ENCODE measurements at regions not wholly inside any gene's neighbourhood (a gene's known extent, or its start where the extent isn't known, plus 50 kb on each side); places are given as distances from the start of the nearest gene placed in this dataset.
"Not testable (repeated sequence)": the region's sequence is repeated elsewhere in the genome, so short reads cannot be mapped to it uniquely, and the experiment has no call there.

DNA sequence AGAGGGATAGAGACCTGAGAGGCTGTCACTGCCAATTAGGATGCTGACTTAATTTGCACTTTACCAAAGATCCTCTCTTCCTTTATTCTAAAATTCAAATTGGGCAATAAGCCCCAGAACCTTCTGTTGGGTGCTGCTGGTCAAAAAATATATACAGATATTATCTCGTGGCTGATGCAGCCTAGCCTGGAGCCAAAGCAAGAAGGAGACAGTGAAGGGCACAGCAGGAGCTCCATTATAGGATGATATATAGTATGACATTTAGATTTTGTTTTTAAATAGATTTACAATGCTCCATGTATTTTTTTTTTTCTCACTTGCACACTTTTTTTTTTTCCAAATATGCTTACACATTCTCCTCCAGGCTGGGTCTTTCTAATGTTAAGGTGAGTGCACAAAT is 579.3 kb downstream of the PIK3C3 start:
- Histone ChIP-seq H3K4me1 (ENCODE audit: control insufficient read depth, insufficient read depth, low read length, unreplicated experiment) (no peaks in the 10 kb centered on the region), H3K4me3 (ENCODE audit: low read depth, low read length) (no peak overlapping the region), H3K36me3 (ENCODE audit: insufficient read depth, low read length) (no peaks in the 10 kb centered on the region), H3K27me3 (ENCODE audit: insufficient read depth, low read length) (no peaks in the 10 kb centered on the region), H2AFZ (ENCODE audit: low read length, unreplicated experiment) (no peak overlapping the region), H3K79me2 (ENCODE audit: control insufficient read depth, insufficient read depth, low read length, unreplicated experiment) (no peaks in the 10 kb centered on the region), H3K27ac (ENCODE audit: low read depth, low read length) (no peak overlapping the region)

DNA sequence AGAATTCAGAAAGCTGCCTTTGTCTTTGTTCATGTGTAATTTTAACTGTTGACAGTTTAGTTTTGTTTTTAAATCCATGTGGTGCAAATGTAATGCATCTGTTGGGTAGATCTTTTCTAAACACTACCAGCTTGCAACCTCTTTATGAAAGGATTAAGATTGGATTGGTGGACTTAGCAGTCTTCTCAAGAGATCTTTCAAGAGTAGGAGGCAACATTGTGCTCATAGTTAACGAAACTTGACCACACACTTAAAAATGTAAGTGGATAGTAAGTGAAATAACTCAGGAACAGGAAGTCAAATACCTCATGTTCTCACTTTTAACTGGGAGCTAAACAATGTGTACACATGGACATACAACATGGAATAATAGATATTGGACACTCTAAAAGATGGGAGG is 579.0 kb downstream of the RIT2 start:
- Histone ChIP-seq H3K27ac (ENCODE audit: low read depth, low read length) (no peak overlapping the region), H3K4me1 (ENCODE audit: control insufficient read depth, insufficient read depth, low read length, unreplicated experiment) (no peaks in the 10 kb centered on the region), H3K36me3 (ENCODE audit: insufficient read depth, low read length) (no peaks in the 10 kb centered on the region), H3K79me2 (ENCODE audit: control insufficient read depth, insufficient read depth, low read length, unreplicated experiment) (no peaks in the 10 kb centered on the region), H3K27me3 (ENCODE audit: insufficient read depth, low read length) (no peaks in the 10 kb centered on the region), H2AFZ (ENCODE audit: low read length, unreplicated experiment) (no peak overlapping the region), H3K4me3 (ENCODE audit: low read depth, low read length) (no peak overlapping the region)

DNA sequence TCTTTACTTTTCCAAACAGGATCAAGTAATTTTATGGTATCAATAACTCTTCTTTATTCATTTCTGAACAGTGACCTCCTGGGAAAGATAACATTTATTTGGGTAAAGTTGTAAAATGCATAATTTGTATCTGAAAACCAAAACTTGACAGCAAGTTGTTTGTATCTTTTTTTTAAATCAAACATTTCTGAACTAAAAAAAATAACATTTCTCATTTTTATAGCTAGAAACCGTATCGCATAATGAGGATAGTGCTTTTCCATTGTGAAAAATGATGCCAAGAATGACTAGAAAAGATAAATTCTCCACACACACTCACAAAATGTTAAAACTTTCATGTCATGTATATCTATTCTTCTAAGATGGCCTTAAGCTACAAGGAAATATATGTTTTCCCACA is 578.2 kb downstream of the RIT2 start:
- Histone ChIP-seq H3K27ac (ENCODE audit: low read depth, low read length) (no peak overlapping the region), H2AFZ (ENCODE audit: low read length, unreplicated experiment) (no peak overlapping the region), H3K79me2 (ENCODE audit: control insufficient read depth, insufficient read depth, low read length, unreplicated experiment) (no peaks in the 10 kb centered on the region), H3K27me3 (ENCODE audit: insufficient read depth, low read length) (no peaks in the 10 kb centered on the region), H3K36me3 (ENCODE audit: insufficient read depth, low read length) (no peaks in the 10 kb centered on the region), H3K4me1 (ENCODE audit: control insufficient read depth, insufficient read depth, low read length, unreplicated experiment) (no peaks in the 10 kb centered on the region), H3K4me3 (ENCODE audit: low read depth, low read length) (no peak overlapping the region)

GRCh38 chr18:42544901-42545300 is 570.6 kb downstream of the RIT2 start:
- Histone ChIP-seq H3K4me3 (ENCODE audit: low read depth, low read length) (no peak overlapping the region), H2AFZ (ENCODE audit: low read length, unreplicated experiment) (no peak overlapping the region), H3K4me1 (ENCODE audit: control insufficient read depth, insufficient read depth, low read length, unreplicated experiment) (peaks cover 4% of the 10 kb centered on the region), H3K27me3 (ENCODE audit: insufficient read depth, low read length) (no peaks in the 10 kb centered on the region), H3K79me2 (ENCODE audit: control insufficient read depth, insufficient read depth, low read length, unreplicated experiment) (no peaks in the 10 kb centered on the region), H3K27ac (ENCODE audit: low read depth, low read length) (no peak overlapping the region), H3K36me3 (ENCODE audit: insufficient read depth, low read length) (no peaks in the 10 kb centered on the region)

- Histone ChIP-seq H2AFZ (ENCODE audit: low read length, unreplicated experiment) (no peak overlapping the region), H3K27me3 (ENCODE audit: insufficient read depth, low read length) (no peaks in the 10 kb centered on the region), H3K36me3 (ENCODE audit: insufficient read depth, low read length) (no peaks in the 10 kb centered on the region), H3K27ac (ENCODE audit: low read depth, low read length) (no peak overlapping the region), H3K79me2 (ENCODE audit: control insufficient read depth, insufficient read depth, low read length, unreplicated experiment) (no peaks in the 10 kb centered on the region), H3K4me1 (ENCODE audit: control insufficient read depth, insufficient read depth, low read length, unreplicated experiment) (peaks cover 4% of the 10 kb centered on the region), H3K4me3 (ENCODE audit: low read depth, low read length) (no peak overlapping the region)
Measured at GRCh38 chr18:42545825-42546224, 569.7 kb downstream of the RIT2 start.

GRCh38 chr18:42548493-42548892 is 567.0 kb downstream of the RIT2 start:
- no peaks in the 10 kb centered on the region for H3K36me3 ChIP-seq (ENCODE audit: insufficient read depth, low read length)
- H3K4me3 ChIP-seq (ENCODE audit: low read depth, low read length): no peak overlapping the region
- no peak overlapping the region for H2AFZ ChIP-seq (ENCODE audit: low read length, unreplicated experiment)
- H3K4me1 ChIP-seq (ENCODE audit: control insufficient read depth, insufficient read depth, low read length, unreplicated experiment): peaks cover 4% of the 10 kb centered on the region
- no peaks in the 10 kb centered on the region for H3K79me2 ChIP-seq (ENCODE audit: control insufficient read depth, insufficient read depth, low read length, unreplicated experiment)
- H3K27me3 ChIP-seq (ENCODE audit: insufficient read depth, low read length): no peaks in the 10 kb centered on the region
- H3K27ac ChIP-seq (ENCODE audit: low read depth, low read length): no peak overlapping the region

DNA sequence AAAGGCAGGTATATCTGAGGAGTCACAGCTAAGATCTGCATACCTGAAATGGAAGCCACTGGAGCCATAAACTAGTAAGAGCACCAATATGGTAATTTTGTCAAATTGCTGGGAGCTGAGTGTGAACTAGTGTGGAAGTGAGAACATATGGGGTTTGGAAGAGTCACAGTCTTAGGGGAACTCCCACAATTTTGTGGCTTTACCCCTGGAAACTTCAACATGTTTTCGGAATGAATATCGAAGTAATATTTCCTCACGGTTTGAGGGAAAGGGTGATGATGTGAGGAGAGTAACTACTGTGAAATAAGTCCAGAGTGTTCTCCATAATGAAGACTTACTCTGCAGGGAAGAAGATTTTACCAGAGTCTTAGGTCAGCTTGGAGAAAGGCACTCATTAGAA is 565.9 kb downstream of the RIT2 start:
- H3K27ac ChIP-seq (ENCODE audit: low read depth, low read length): no peak overlapping the region
- H3K27me3 ChIP-seq (ENCODE audit: insufficient read depth, low read length): no peaks in the 10 kb centered on the region
- H3K36me3 ChIP-seq (ENCODE audit: insufficient read depth, low read length): no peaks in the 10 kb centered on the region
- H3K4me3 ChIP-seq (ENCODE audit: low read depth, low read length): no peak overlapping the region
- no peak overlapping the region for H2AFZ ChIP-seq (ENCODE audit: low read length, unreplicated experiment)
- H3K79me2 ChIP-seq (ENCODE audit: control insufficient read depth, insufficient read depth, low read length, unreplicated experiment): no peaks in the 10 kb centered on the region
- peaks cover 4% of the 10 kb centered on the region for H3K4me1 ChIP-seq (ENCODE audit: control insufficient read depth, insufficient read depth, low read length, unreplicated experiment)

DNA sequence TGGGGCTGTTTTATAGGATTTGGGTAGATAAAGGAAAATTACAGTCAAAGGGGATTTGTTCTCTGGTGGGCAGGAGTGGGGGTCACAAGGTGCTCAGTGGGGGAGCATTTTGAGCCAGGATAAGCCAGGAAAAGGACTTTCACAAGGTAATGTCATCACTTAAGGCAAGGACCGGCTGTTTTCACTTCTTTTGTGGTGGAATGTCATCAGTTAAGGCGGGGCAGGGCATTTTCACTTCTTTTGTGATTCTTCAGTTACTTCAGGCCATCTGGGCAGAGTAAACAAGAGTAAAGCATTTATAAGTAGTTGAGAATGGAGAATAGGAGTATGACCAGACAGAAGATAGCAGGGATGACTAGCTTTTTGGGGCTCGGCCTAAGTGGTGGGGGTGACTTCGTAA is 562.9 kb downstream of the RIT2 start:
- H2AFZ ChIP-seq (ENCODE audit: low read length, unreplicated experiment); H3K27ac ChIP-seq (ENCODE audit: low read depth, low read length); H3K27me3 ChIP-seq (ENCODE audit: insufficient read depth, low read length): not testable (repeated sequence)

GRCh38 chr18:42559069-42559690 is 556.3 kb downstream of the RIT2 start:
- Histone ChIP-seq H3K4me3 (ENCODE audit: low read depth, low read length) (no peak overlapping the region), H3K27ac (ENCODE audit: low read depth, low read length) (no peak overlapping the region), H2AFZ (ENCODE audit: low read length, unreplicated experiment) (no peak overlapping the region), H3K36me3 (ENCODE audit: insufficient read depth, low read length) (no peaks in the 10 kb centered on the region), H3K4me1 (ENCODE audit: control insufficient read depth, insufficient read depth, low read length, unreplicated experiment) (peaks cover 5% of the 10 kb centered on the region), H3K79me2 (ENCODE audit: control insufficient read depth, insufficient read depth, low read length, unreplicated experiment) (no peaks in the 10 kb centered on the region), H3K27me3 (ENCODE audit: insufficient read depth, low read length) (no peaks in the 10 kb centered on the region)

More for the DNA sequence above, 562.9 kb downstream of the RIT2 start:
- H3K4me3 ChIP-seq (ENCODE audit: low read depth, low read length); H3K79me2 ChIP-seq (ENCODE audit: control insufficient read depth, insufficient read depth, low read length, unreplicated experiment); H3K4me1 ChIP-seq (ENCODE audit: control insufficient read depth, insufficient read depth, low read length, unreplicated experiment); H3K36me3 ChIP-seq (ENCODE audit: insufficient read depth, low read length): not testable (repeated sequence)

GRCh38 chr18:42561521-42561920 is 554.0 kb downstream of the RIT2 start:
- H3K79me2 ChIP-seq (ENCODE audit: control insufficient read depth, insufficient read depth, low read length, unreplicated experiment): no peaks in the 10 kb centered on the region
- peaks cover 5% of the 10 kb centered on the region for H3K4me1 ChIP-seq (ENCODE audit: control insufficient read depth, insufficient read depth, low read length, unreplicated experiment)
- no peak overlapping the region for H3K4me3 ChIP-seq (ENCODE audit: low read depth, low read length)
- H3K27ac ChIP-seq (ENCODE audit: low read depth, low read length): no peak overlapping the region
- H3K36me3 ChIP-seq (ENCODE audit: insufficient read depth, low read length): no peaks in the 10 kb centered on the region
- no peaks in the 10 kb centered on the region for H3K27me3 ChIP-seq (ENCODE audit: insufficient read depth, low read length)
- no peak overlapping the region for H2AFZ ChIP-seq (ENCODE audit: low read length, unreplicated experiment)

DNA sequence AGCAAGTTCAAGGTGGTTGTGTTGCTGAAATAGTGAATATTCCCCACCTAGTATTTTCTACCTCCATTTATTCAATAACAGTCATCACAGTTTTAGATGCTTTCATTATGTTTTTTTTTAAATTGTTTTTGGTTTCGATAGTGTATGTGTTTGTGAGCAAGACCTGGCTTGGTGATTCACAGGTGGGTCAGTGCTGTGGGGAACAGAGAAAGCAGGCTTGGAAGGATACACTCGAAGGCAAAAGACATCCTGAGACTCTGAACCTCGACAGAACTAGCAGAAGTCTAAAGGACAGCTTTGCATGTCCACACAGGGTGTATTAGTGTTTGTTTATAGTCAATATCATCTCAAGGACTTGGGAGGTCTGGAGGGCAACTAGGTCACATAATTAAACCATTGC is 551.5 kb downstream of the RIT2 start:
- Histone ChIP-seq H3K4me1 (ENCODE audit: control insufficient read depth, insufficient read depth, low read length, unreplicated experiment) (peaks cover 4% of the 10 kb centered on the region), H3K79me2 (ENCODE audit: control insufficient read depth, insufficient read depth, low read length, unreplicated experiment) (no peaks in the 10 kb centered on the region)

More for the DNA sequence above, 551.5 kb downstream of the RIT2 start:
- H2AFZ ChIP-seq (ENCODE audit: low read length, unreplicated experiment): no peak overlapping the region
- no peak overlapping the region for H3K27ac ChIP-seq (ENCODE audit: low read depth, low read length)
- no peaks in the 10 kb centered on the region for H3K27me3 ChIP-seq (ENCODE audit: insufficient read depth, low read length)
- H3K36me3 ChIP-seq (ENCODE audit: insufficient read depth, low read length): no peaks in the 10 kb centered on the region
- no peak overlapping the region for H3K4me3 ChIP-seq (ENCODE audit: low read depth, low read length)
